ENCODE measurements at regions not wholly inside any gene's neighbourhood (a gene's known extent, or its start where the extent isn't known, plus 50 kb on each side); places are given as distances from the start of the nearest gene placed in this dataset.
"Not testable (repeated sequence)": the region's sequence is repeated elsewhere in the genome, so short reads cannot be mapped to it uniquely, and the experiment has no call there.

DNA sequence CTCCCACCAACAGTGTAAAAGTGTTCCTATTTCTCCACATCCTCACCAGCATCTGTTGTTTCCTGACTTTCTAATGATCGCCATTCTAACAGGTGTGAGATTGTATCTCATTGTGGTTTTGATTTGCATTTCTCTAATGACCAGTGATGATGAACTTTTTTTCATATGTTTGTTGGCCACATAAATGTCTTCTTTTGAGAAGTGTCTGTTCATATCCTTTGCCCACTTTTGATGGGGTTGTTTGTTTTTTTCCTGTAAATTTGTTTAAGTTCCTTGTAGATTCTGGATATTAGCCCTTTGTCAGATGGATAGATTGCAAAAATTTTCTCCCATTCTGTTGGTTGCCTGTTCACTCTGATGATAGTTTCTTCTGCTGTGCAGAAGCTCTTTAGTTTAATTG is 687.3 kb upstream of the ADGRB3 start:
- not testable (repeated sequence) for TF ChIP-seq EZH2phosphoT487 (IDR thresholded peaks at IDR 0.05; ENCODE audit: low read depth)
- TF ChIP-seq, protein P1, sequence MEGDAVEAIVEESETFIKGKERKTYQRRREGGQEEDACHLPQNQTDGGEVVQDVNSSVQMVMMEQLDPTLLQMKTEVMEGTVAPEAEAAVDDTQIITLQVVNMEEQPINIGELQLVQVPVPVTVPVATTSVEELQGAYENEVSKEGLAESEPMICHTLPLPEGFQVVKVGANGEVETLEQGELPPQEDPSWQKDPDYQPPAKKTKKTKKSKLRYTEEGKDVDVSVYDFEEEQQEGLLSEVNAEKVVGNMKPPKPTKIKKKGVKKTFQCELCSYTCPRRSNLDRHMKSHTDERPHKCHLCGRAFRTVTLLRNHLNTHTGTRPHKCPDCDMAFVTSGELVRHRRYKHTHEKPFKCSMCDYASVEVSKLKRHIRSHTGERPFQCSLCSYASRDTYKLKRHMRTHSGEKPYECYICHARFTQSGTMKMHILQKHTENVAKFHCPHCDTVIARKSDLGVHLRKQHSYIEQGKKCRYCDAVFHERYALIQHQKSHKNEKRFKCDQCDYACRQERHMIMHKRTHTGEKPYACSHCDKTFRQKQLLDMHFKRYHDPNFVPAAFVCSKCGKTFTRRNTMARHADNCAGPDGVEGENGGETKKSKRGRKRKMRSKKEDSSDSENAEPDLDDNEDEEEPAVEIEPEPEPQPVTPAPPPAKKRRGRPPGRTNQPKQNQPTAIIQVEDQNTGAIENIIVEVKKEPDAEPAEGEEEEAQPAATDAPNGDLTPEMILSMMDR (IDR thresholded peaks at IDR 0.05; ENCODE audit: low read depth, low read length), result not testable (repeated sequence)
